H1 (cell line): ENCODE measurements at regions not wholly inside any gene's neighbourhood (a gene's known extent, or its start where the extent isn't known, plus 50 kb on each side); places are given as distances from the start of the nearest gene placed in this dataset.

Experiments used
- CTCF ChIA-PET: fragments of 300-600 bp; sonication (Branson Sonifier 250); formaldehyde crosslinking; loops from one replicate; lab custom pipeline; 2021; ENCODE audit not compliant: partially characterized antibody; lab: Charles Lee
- POLR2A ChIA-PET: fragments of 300-600 bp; sonication (Branson Sonifier 250); formaldehyde crosslinking; loops from one replicate; lab custom pipeline; 2021; ENCODE audit warnings: inconsistent platforms; ENCODE audit not compliant: partially characterized antibody; lab: Charles Lee
- DNase-seq, 2 experiments: peaks; one replicate each; pipeline versions ENCODE4 v3.0.0 to v3.0.0-alpha.2; 2010 to 2022; ENCODE audit warnings: low spot score in 2 of 2, low read depth in 1 of 2, mixed read lengths in 1 of 2
- FAIRE-seq: peaks from 2 replicates; lab custom pipeline; 2011; peaks lifted over from hg19 to GRCh38; lab: Jason Lieb, UNC
- H2AFZ ChIP-seq: 2 replicates; pipeline ENCODE4 v1.8.1; 2012; ENCODE audit warnings: low read length, inconsistent platforms
- H2AK5ac ChIP-seq: 2 replicates; pipeline ENCODE4 v1.6.1; 2013; ENCODE audit warnings: low read depth, low read length
- H2BK120ac ChIP-seq: replicated peaks from 2 replicates; pipeline ENCODE3; 2013; ENCODE audit warnings: low read depth, low read length, inconsistent platforms
- H2BK12ac ChIP-seq: 2 replicates; pipeline ENCODE4 v1.6.1; 2013; ENCODE audit warnings: low read depth, low read length
- H2BK15ac ChIP-seq: 2 replicates; pipeline ENCODE4 v1.6.1; 2013; ENCODE audit warnings: low read length
- H2BK20ac ChIP-seq: 2 replicates; pipeline ENCODE4 v1.6.1; 2013; ENCODE audit warnings: low read length
- H2BK5ac ChIP-seq: 2 replicates; pipeline ENCODE4 v1.6.1; 2013; ENCODE audit warnings: low read depth, low read length
- H3K14ac ChIP-seq: 2 replicates; pipeline ENCODE4 v1.6.1; 2013; ENCODE audit warnings: inconsistent platforms; ENCODE audit not compliant: insufficient read length
- H3K18ac ChIP-seq: 2 replicates; pipeline ENCODE4 v1.6.1; 2013; ENCODE audit warnings: low read length; ENCODE audit errors: extremely low read depth
- H3K23ac ChIP-seq: 2 replicates; pipeline ENCODE4 v1.6.1; 2013; ENCODE audit warnings: inconsistent platforms; ENCODE audit not compliant: insufficient read length
- H3K23me2 ChIP-seq: 2 replicates; pipeline ENCODE4 v1.6.1; 2013; ENCODE audit warnings: low read depth, low read length
- H3K27ac ChIP-seq: 2 replicates; pipeline ENCODE4 v1.6.1; 2011; ENCODE audit warnings: low read depth, low read length, inconsistent platforms
- H3K27me3 ChIP-seq, 4 experiments: replicated peaks in 1 of 4; 1 replicate in 1 of 4; 2 replicates in 3 of 4; pipeline versions ENCODE4 v1.6.1 to v1.8.1; 2011 to 2013; ENCODE audit warnings: low read length in 3 of 4, mild to moderate bottlenecking in 3 of 4, inconsistent platforms in 2 of 4, mixed read lengths in 2 of 4, moderate library complexity in 1 of 4; ENCODE audit not compliant: control insufficient read depth in 3 of 4, insufficient read depth in 3 of 4; ENCODE audit errors: extremely low read depth in 1 of 4
- H3K36me3 ChIP-seq, 4 experiments: 2 replicates each; pipeline versions ENCODE4 v1.6.1 to v1.8.1; 2011 to 2013; ENCODE audit warnings: mild to moderate bottlenecking in 4 of 4, low read length in 3 of 4, moderate library complexity in 2 of 4, control low read depth in 1 of 4, inconsistent platforms in 1 of 4; ENCODE audit not compliant: insufficient read depth in 4 of 4, control insufficient read depth in 2 of 4
- H3K4ac ChIP-seq: replicated peaks from 2 replicates; pipeline ENCODE3; 2013; ENCODE audit warnings: low read length, low read depth, mixed read lengths, inconsistent platforms; ENCODE audit not compliant: insufficient read length
- H3K4me1 ChIP-seq, 4 experiments: replicated peaks in 1 of 4; 1 replicate in 1 of 4; 2 replicates in 3 of 4; pipeline versions ENCODE4 v1.6.1 to v1.8.1; 2011 to 2013; ENCODE audit warnings: low read length in 3 of 4, inconsistent platforms in 2 of 4, mixed read lengths in 1 of 4; ENCODE audit not compliant: insufficient read depth in 4 of 4, control insufficient read depth in 3 of 4
- H3K4me2 ChIP-seq, 2 experiments: 2 replicates each; pipeline versions ENCODE4 v1.6.1 to v1.8.1; 2011 to 2013; ENCODE audit warnings: low read depth in 2 of 2, low read length in 2 of 2, control low read depth in 1 of 2, inconsistent platforms in 1 of 2, mild to moderate bottlenecking in 1 of 2; ENCODE audit not compliant: insufficient read depth in 1 of 2
- H3K4me3 ChIP-seq, 4 experiments: fragments of 200-600, 300-600 bp in 1 of 4; sonication (generic), shearing (Covaris generic), sonication (Bioruptor Twin) in 1 of 4; 2 replicates each; pipeline versions ENCODE4 v1.5.1 to v1.8.1; 2011 to 2016; ENCODE audit warnings: low read length in 4 of 4, low read depth in 3 of 4, control low read depth in 2 of 4, inconsistent platforms in 2 of 4, mild to moderate bottlenecking in 2 of 4, mixed read lengths in 1 of 4, moderate library complexity in 1 of 4; ENCODE audit not compliant: insufficient read depth in 2 of 4; ENCODE audit errors: extremely low read depth in 1 of 4
- H3K56ac ChIP-seq: replicated peaks from 2 replicates; pipeline ENCODE3; 2013; ENCODE audit warnings: low read depth, mild to moderate bottlenecking, mixed read lengths, low read length, inconsistent platforms; ENCODE audit not compliant: insufficient read length
- H3K79me1 ChIP-seq: 2 replicates; pipeline ENCODE4 v1.6.1; 2013; ENCODE audit warnings: low read depth, low read length, control low read depth
- H3K79me2 ChIP-seq, 2 experiments: 2 replicates each; pipeline versions ENCODE4 v1.6.1 to v1.8.1; 2012 to 2013; ENCODE audit warnings: low read length in 2 of 2, mild to moderate bottlenecking in 2 of 2, inconsistent platforms in 1 of 2; ENCODE audit not compliant: insufficient read depth in 2 of 2, control insufficient read depth in 1 of 2
- H3K9ac ChIP-seq, 4 experiments: replicated peaks in 1 of 4; 1 replicate in 1 of 4; 2 replicates in 3 of 4; pipeline versions ENCODE4 v1.6.1 to v1.8.1; 2011 to 2013; ENCODE audit warnings: low read depth in 3 of 4, low read length in 3 of 4, control low read depth in 2 of 4, mild to moderate bottlenecking in 2 of 4, moderate library complexity in 2 of 4, inconsistent platforms in 1 of 4; ENCODE audit errors: extremely low read depth in 1 of 4
- H3K9me3 ChIP-seq, 2 experiments: 2 replicates each; pipeline versions ENCODE4 v1.6.1 to v1.8.1; 2012 to 2013; ENCODE audit warnings: mild to moderate bottlenecking in 2 of 2, moderate library complexity in 2 of 2, control low read depth in 1 of 2, inconsistent platforms in 1 of 2, low read depth in 1 of 2, low read length in 1 of 2, mixed read lengths in 1 of 2; ENCODE audit not compliant: insufficient read depth in 2 of 2
- H4K20me1 ChIP-seq, 2 experiments: replicated peaks in 1 of 2; 2 replicates each; pipeline versions ENCODE3 to v1.8.1; 2011 to 2013; ENCODE audit warnings: inconsistent platforms in 2 of 2, low read length in 2 of 2, mild to moderate bottlenecking in 1 of 2; ENCODE audit not compliant: insufficient read depth in 2 of 2, control insufficient read depth in 1 of 2
- H4K5ac ChIP-seq: 2 replicates; pipeline ENCODE4 v1.6.1; 2013; ENCODE audit warnings: low read length, low read depth, mixed read lengths, inconsistent platforms; ENCODE audit not compliant: insufficient read length
- H4K8ac ChIP-seq: 2 replicates; pipeline ENCODE4 v1.8.0; 2013; ENCODE audit warnings: mild to moderate bottlenecking, moderate library complexity, low read length, inconsistent platforms; ENCODE audit not compliant: insufficient read depth; ENCODE audit errors: extremely low read depth
- H4K91ac ChIP-seq: replicated peaks from 2 replicates; pipeline ENCODE3; 2013; ENCODE audit warnings: low read length, mixed read lengths, inconsistent platforms; ENCODE audit not compliant: insufficient read length
- EGR1 ChIP-seq: IDR thresholded peaks from 2 replicates; pipeline ENCODE4 v1.6.1; 2011; ENCODE audit warnings: low read depth, low read length, borderline replicate concordance
- EZH2 ChIP-seq: fragments of 200-600 bp; sonication (generic); IDR thresholded peaks from 2 replicates; pipeline ENCODE4 v1.7.1; 2012; ENCODE audit warnings: low read depth, mild to moderate bottlenecking, moderate library complexity, low read length, inconsistent platforms; ENCODE audit not compliant: severe bottlenecking
- HDAC2 ChIP-seq, 2 experiments: fragments of 300-600 bp in 1 of 2; sonication (generic) in 1 of 2; IDR thresholded peaks; 2 replicates each; pipeline ENCODE4 v1.6.1; 2011 to 2012; ENCODE audit warnings: low read depth in 2 of 2, low read length in 2 of 2, mild to moderate bottlenecking in 2 of 2, moderate library complexity in 2 of 2, borderline replicate concordance in 1 of 2, inconsistent platforms in 1 of 2
- MAFK ChIP-seq: IDR thresholded peaks from 2 replicates; pipeline ENCODE4 v1.6.1; 2012; ENCODE audit warnings: low read depth, mild to moderate bottlenecking, improper control_type of control experiment, low read length
- NANOG ChIP-seq: IDR thresholded peaks from 2 replicates; pipeline ENCODE4 v1.6.1; 2011; ENCODE audit warnings: low read length, low read depth, mild to moderate bottlenecking, inconsistent platforms; ENCODE audit not compliant: insufficient read depth, poor library complexity, severe bottlenecking
- POU5F1 ChIP-seq: IDR thresholded peaks from 2 replicates; pipeline ENCODE4 v1.6.1; 2011; ENCODE audit warnings: low read depth, mild to moderate bottlenecking, low read length, moderate library complexity
- RAD21 ChIP-seq, 2 experiments: IDR thresholded peaks in 1 of 2; conservative IDR thresholded peaks in 1 of 2; 2 replicates each; pipeline ENCODE4 v1.6.1; 2011; ENCODE audit warnings: low read depth in 2 of 2, low read length in 2 of 2, improper control_type of control experiment in 1 of 2, inconsistent platforms in 1 of 2, mild to moderate bottlenecking in 1 of 2, moderate library complexity in 1 of 2
- SAP30 ChIP-seq: fragments of 300-600 bp; sonication (generic); IDR thresholded peaks from 2 replicates; pipeline ENCODE4 v1.7.1; 2012; ENCODE audit warnings: low read length, moderate library complexity, mild to moderate bottlenecking, inconsistent platforms; ENCODE audit not compliant: insufficient read depth, insufficient replicate concordance
- SIN3A ChIP-seq, 2 experiments: IDR thresholded peaks in 1 of 2; conservative IDR thresholded peaks in 1 of 2; 2 replicates each; pipeline ENCODE4 v1.6.1; 2011 to 2012; ENCODE audit warnings: low read length in 2 of 2, improper control_type of control experiment in 1 of 2, low read depth in 1 of 2, mild to moderate bottlenecking in 1 of 2
- TAF1 ChIP-seq: IDR thresholded peaks from 2 replicates; pipeline ENCODE4 v1.6.1; 2011; ENCODE audit warnings: mild to moderate bottlenecking, low read depth, low read length
- TAF7 ChIP-seq: optimal IDR thresholded peaks from 2 replicates; pipeline ENCODE3; 2011; ENCODE audit warnings: low read depth, mild to moderate bottlenecking, inconsistent platforms, low read length, moderate library complexity, borderline replicate concordance
- TBP ChIP-seq: IDR thresholded peaks from 2 replicates; pipeline ENCODE4 v1.6.1; 2011; ENCODE audit warnings: low read depth, low read length, improper control_type of control experiment
- TEAD4 ChIP-seq: IDR thresholded peaks from 2 replicates; pipeline ENCODE4 v1.6.1; 2012; ENCODE audit warnings: low read depth, low read length, inconsistent platforms, mixed read lengths
- WGBS, 2 experiments: shearing (Covaris generic) in 1 of 2; methylation state at CpG; one replicate each; pipeline versions ENCODE4 v1.1.6 to v1.1.7; 2013 to 2015; ENCODE audit warnings: low lambda C conversion rate in 2 of 2, mixed read lengths in 2 of 2, inconsistent platforms in 1 of 2, low coverage in 1 of 2, missing lambda C conversion rate in 1 of 2; ENCODE audit not compliant: insufficient replicate concordance in 2 of 2, insufficient coverage in 1 of 2, insufficient read length in 1 of 2; ENCODE audit errors: extremely low coverage in 1 of 2, missing lambda C conversion rate in 1 of 2; 5-methylcytosine and 5-hydroxymethylcytosine counted together
- TF ChIP-seq, protein P1 (sequence below): IDR thresholded peaks from 2 replicates; pipeline ENCODE4 v1.6.1; 2012; ENCODE audit warnings: inconsistent platforms

DNA sequence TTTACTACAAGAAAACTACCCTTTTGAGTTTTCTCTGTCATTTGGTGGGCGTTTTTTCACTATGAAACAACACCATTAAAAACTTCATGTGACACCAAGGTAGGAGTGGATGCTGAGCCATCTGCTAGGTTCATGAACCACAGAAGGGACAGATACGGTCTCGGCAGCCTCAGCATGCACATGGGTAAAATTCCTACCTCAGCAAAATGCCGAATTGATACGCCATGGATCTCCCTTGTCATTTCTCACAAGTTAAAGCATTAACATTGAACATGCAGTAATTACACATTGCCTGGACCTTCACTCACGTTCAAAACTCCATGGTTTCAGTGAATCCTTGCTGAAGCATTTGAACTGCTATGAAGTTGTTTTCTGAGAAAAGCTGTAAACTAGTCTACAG is 121.5 kb upstream of the EGR2 start:
- Histone ChIP-seq H3K27ac (no peak overlapping the region), H3K4ac (no peak overlapping the region), H2BK15ac (no peak overlapping the region), H2AFZ (no peak overlapping the region), H2BK20ac (no peak overlapping the region), H4K8ac (no peak overlapping the region), H2BK12ac (no peak overlapping the region), H4K91ac (no peak overlapping the region), H2BK120ac (no peak overlapping the region), H3K23me2 (no peaks in the 10 kb centered on the region), H2BK5ac (no peak overlapping the region), H3K9me3 (no peaks in the 10 kb centered on the region), H3K27me3 (no peaks in the 10 kb centered on the region), H3K56ac (no peak overlapping the region), H3K36me3 (no peaks in the 10 kb centered on the region), H4K20me1 (no peaks in the 10 kb centered on the region), H3K23ac (no peak overlapping the region), H3K79me1 (no peaks in the 10 kb centered on the region), H2AK5ac (no peak overlapping the region), H3K79me2 (no peaks in the 10 kb centered on the region), H3K4me1 (no peaks in the 10 kb centered on the region), H3K18ac (no peak overlapping the region), H3K4me2 (no peak overlapping the region), H3K9ac (no peak overlapping the region), H3K4me3 (no peak overlapping the region), H4K5ac (no peak overlapping the region), H3K14ac (no peak overlapping the region)
- WGBS, 2 experiments = 93% methylated on average over 6 of the region's 6 CpGs; no CpG with 5 or more reads in 1 of the 2 experiments
- FAIRE-seq = no peak
- DNase-seq = no peak
- ChIA-PET CTCF (no interaction called here), POLR2A (no interaction called here)
- no peak for TF ChIP-seq EGR1
- TF ChIP-seq, protein P1, sequence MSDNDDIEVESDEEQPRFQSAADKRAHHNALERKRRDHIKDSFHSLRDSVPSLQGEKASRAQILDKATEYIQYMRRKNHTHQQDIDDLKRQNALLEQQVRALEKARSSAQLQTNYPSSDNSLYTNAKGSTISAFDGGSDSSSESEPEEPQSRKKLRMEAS = no peak
- no peak for TF ChIP-seq EZH2
- no peak for TF ChIP-seq RAD21 (IDR thresholded peaks at IDR 0.05 in 1 of 2, conservative IDR thresholded peaks at IDR 0.05 in 1 of 2; ENCODE audit: low read depth in 2 of 2, low read length in 2 of 2)
- no peak for TF ChIP-seq TEAD4
- no peak for TF ChIP-seq TAF7
- TF ChIP-seq POU5F1 = no peak
- TF ChIP-seq MAFK = no peak
- TF ChIP-seq NANOG = no peak
- no peak for TF ChIP-seq TAF1
- TF ChIP-seq HDAC2 (IDR thresholded peaks at IDR 0.05; ENCODE audit: borderline replicate concordance in 1 of 2, low read depth in 2 of 2, low read length in 2 of 2) = no peak
- no peak for TF ChIP-seq TBP
- no peak for TF ChIP-seq SIN3A (conservative IDR thresholded peaks at IDR 0.05 in 1 of 2, IDR thresholded peaks at IDR 0.05 in 1 of 2; ENCODE audit: low read depth in 1 of 2, low read length in 2 of 2)
- no peak for TF ChIP-seq SAP30
